SH-SY5Y (cell line): ENCODE measurements at regions not wholly inside any gene's neighbourhood (a gene's known extent, or its start where the extent isn't known, plus 50 kb on each side); places are given as distances from the start of the nearest gene placed in this dataset.

ENCODE experiments used
- GATA2 ChIP-seq: IDR thresholded peaks from 2 replicates; pipeline ENCODE4 v1.6.1; 2011; ENCODE audit warnings: mild to moderate bottlenecking, low read depth, low read length
- GATA3 ChIP-seq: IDR thresholded peaks from 2 replicates; pipeline ENCODE4 v1.6.1; 2011; ENCODE audit warnings: low read depth, mild to moderate bottlenecking, low read length, moderate library complexity

GRCh38 chr9:73548201-73548600, 396.5 kb downstream of the ANXA1 start:
- TF ChIP-seq GATA2 (no peak), GATA3 (no peak)
